ENCODE measurements at regions not wholly inside any gene's neighbourhood (a gene's known extent, or its start where the extent isn't known, plus 50 kb on each side); places are given as distances from the start of the nearest gene placed in this dataset.
"Not testable (repeated sequence)": the region's sequence is repeated elsewhere in the genome, so short reads cannot be mapped to it uniquely, and the experiment has no call there.

DNA sequence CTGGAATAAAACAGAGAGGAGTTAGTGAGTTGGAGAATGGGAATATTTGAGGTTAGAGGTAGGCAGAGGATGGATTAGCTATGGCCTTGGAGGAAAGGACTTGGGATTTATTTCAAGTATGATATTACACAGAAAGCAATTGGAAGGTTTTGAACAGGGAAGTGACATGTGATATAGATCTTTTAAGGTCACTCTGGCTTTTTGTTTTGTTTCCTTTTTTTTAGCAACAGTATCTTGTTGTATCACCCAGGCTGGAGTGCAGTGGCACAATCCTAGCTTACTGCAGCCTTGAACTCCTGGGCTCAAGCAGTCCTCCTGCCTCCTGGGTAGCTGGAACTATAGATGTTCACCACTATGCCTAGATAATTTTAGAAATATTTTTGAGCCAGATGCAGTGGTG is 190.3 kb downstream of the UTRN start:
- no peak for DNase-seq (ENCODE audit: low spot score)

DNA sequence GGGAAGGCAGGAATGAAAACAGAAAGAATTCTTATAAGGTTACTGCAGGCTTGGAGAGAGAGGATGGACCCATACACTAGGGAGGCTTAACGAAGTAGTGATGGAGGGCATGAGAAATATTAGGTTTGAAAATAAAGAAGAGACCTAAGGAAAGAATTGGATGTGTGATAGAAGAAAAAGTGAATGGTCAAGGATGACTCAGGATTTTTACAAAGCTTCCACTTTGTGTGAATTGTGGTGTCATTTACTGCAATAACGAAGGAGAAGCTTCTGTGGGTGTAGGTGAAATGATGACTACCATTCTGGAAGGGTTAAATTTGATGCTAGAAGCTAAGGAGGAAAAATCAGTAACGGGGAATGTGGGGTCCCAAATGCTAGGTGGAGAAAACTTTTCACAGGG is 191.2 kb downstream of the UTRN start:
- no peak for DNase-seq (ENCODE audit: low spot score)

DNA sequence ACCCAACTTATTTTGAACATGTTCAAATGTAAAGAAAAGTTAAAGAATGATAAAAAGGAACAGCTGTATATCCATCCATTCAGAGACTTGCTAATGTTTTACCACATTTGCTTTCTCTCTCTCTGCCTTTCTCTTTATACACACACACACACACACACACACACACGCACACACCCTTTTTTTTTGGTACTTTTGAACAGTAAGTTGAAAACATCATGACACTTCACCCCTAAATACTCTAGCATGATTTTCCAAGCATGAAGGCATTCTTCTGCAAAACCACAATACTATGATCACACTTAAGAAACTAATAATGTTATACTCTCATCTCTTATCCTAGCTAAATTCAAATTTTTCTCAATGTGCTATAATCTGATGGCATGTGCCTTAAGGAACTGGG is 192.3 kb downstream of the UTRN start:
- no peak for DNase-seq (ENCODE audit: low spot score)

DNA sequence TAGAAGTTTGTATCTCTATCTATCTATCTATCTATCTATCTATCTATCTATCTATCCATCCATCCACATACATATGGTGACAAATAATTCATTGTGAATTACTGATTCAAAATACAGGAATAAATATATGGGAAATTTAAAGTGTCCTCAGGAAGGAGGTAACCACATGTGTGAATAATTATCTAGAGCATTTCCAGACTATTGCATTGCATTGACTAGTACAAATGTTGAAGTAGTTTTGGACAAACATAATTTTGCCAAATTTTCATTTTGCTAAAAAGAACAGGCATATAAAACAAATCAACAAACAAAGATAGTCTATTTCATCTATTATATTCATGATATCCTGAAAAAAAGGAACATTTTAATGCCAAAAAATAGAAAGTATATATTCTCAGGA is 192.7 kb downstream of the UTRN start:
- no peak for DNase-seq (ENCODE audit: low spot score)

DNA sequence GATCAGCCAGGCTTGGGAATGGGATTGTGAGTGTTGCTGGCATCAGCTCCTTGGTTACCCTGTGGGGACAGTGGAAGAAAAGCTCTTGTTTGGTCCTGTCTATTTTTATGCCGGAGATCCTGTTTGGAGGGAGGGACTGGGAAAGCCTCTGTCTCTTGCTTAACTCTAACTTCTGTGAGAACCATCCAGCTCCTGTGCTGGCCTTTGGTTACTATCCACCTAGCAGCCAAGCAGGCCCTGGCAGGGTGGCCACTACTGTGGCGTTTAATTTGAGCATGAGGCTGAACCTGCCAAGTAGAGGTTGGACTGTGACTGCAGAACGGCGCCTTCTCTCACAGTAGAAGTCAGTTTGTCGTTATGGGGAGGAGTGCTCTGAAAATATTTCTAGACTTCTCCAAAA is 193.3 kb downstream of the UTRN start:
- no peak for DNase-seq (ENCODE audit: low spot score)

DNA sequence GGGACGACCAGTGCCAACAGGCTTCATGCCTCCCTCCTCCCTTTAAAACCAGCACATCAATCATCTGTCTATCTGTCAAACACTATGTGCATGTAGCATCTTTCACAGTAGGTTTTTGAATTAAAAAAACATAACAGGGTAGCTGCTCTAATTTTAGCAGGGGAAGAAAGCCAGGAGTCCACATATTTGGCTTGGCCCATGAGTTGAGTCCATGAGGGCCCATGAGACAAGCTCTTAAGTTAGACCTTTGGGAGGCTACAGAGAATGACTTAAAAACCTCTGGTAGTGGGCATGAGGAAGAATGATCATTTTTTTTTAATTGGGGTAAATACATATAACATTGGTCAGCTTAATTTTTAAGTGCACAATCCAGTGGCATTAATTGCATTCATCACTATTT is 194.9 kb downstream of the UTRN start:
- no peak for DNase-seq (ENCODE audit: low spot score)

DNA sequence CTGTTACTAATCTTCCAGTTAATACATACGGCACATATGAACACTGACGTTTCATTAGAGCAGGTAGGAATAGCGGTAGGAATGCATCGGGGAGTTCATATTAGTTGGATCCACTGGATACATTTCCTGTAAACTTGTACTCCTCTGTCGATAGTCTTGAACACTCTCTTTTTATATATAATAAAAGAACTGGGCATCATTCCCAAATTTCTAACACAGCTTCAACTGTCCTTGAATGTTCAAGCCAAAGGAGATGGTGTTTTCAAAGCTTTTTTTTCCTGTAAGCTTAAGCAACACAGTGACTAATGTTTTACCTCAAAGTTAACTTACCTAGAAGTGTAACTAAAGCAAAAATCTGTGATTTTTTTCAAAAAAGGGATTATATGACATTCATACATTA is 195.3 kb downstream of the UTRN start:
- DNase-seq (ENCODE audit: low spot score) = no peak

DNA sequence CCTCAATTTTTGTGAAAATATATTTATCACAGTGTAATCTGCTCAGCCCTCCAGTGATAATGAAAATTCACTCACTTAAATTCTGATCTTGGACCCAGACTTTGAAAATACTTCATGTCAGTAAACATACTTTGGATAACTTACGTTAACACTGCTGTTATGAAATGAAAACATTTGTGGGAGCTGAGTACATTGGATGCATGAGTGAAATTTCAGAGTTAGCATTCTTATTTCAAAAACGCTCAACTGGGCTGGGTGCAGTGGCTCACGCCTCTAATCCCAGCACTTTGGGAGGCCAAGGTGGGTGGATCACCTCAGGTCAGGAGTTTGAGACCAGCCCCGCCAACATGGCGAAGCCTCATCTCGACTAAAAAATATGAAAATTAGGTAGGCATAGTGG is 196.4 kb downstream of the UTRN start:
- no peak for DNase-seq (ENCODE audit: low spot score)

DNA sequence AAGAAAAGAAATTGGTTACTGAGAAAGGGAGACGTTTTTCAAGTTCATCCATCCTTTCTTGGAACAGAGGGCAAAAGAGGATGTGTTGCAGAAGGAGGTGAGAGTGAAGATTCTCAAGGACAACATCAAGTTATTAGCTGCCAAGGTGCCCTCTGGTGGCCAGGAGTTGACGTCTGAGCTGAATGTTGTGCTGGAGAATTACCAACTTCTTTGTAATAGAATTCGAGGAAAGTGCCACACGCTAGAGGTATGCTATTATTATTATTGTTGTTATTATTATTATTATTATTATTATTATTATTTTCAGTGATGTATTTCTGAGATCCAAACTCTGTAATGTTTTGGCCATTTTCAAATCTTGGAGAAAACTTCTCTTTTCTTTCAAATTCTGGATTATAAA is 197.0 kb downstream of the UTRN start:
- peak; percentile 50 for DNase-seq (ENCODE audit: low spot score)

DNA sequence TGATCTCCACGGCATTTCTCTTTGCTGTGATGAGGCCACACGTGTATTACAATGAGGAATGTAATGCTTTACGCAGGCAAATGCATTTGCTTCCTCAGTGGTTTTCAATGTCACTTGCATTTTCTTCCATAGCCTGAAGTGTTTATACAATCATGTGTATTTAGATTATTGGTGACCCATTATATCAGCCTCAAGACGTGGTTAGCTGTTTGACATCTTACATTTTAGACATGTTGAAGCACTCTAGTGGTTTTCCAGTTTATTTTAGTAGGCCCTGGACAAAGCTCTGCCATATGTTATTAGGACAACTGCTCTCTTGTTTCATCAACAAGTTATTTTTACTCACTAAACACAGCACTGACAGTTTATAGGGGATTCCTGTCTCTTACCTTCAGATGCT is 200.4 kb downstream of the UTRN start:
- no peak for DNase-seq (ENCODE audit: low spot score)

DNA sequence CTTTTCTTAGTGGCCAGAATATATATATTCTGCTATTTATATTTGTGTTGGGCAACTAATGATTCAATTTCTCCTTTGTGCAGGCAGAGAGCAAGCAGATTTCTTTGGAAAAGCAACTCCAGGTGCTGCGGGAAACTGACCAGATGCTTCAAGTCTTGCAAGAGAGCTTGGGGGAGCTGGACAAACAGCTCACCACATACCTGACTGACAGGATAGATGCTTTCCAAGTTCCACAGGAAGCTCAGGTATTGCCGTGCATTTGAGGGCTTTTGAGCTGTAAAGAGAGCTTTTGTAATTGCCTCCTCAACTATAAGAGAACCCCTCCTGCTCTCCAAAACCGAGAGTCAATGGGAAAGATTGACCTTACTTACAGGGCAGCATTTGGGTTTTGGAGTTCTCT is 203.5 kb downstream of the UTRN start:
- no peak for DNase-seq (ENCODE audit: low spot score)

DNA sequence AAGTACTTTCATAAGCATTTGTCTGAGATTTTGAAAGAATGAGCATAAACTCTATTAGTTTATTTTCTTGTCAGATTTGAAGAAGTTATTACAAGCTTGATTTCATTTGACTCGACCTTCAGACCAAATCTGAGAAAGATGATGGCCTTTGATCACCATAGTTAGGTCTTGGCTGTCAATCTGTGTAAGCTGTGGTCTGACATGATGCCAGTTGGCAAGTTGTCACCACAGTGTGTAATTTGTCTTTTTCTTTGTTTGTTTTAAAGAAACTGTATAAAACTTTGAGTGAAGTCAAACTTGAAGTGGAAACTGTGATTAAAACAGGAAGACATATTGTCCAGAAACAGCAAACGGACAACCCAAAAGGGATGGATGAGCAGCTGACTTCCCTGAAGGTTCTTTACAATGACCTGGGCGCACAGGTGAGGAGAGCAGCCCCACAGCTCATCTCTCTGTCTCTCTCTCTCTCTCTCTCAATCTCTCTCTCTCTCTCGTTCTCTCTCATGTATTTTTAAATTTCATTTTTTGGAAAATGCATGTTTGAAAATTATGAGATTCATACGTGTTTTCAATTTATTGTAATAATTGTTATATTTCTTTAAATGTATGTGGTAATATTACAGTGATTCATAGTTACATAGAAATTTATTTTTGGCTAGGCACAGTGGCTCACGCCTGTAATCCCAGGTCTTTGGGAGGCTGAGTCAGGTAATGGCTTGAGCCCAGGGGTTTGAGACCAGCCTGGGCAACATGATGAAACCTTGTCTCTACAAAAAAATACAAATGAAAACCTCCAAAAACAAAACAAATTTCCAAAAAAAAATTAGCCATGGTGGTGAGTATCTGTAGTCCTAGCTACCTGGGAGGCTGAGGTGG is 208.1 kb downstream of the UTRN start:
- DNase-seq (ENCODE audit: low spot score) = no peak

DNA sequence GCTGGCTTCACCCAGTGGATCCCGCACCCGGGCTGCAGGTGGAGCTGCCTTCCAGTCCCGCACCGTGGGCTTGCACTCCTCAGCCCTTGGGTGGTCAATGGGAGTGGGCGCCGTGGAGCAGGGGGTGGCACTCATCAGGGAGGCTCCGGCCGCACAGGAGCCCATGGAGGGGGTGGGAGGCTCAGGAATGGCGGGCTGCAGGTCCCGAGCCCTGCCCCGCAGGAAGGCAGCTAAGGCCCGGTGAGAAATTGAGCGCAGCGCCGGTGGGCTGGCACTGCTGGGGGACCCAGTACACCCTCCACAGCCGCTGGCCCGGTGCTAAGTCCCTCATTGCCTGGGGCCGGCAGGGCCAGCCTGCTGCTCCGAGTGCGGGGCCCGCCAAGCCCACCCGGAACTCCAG is 209.9 kb downstream of the UTRN start:
- DNase-seq (ENCODE audit: low spot score) = not testable (repeated sequence)

DNA sequence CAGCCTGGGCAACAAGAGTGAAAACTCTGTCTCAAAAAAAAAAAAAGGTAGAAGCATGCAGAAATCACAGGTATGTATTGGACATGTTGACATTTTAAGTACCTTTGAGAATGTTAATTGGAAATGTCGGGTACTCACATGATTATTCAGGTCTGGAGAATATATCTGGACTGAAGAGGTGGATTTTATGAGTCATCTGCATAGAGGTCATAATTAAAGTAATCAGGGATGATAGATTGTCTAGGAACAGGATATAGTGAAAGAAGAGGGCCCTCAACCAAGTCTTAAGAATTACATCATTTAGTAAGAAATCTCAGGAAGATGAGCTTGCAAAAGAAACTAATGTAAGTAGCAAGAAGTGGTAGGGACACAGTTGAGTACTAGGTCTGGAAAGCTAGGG is 212.5 kb downstream of the UTRN start:
- DNase-seq (ENCODE audit: low spot score) = no peak

DNA sequence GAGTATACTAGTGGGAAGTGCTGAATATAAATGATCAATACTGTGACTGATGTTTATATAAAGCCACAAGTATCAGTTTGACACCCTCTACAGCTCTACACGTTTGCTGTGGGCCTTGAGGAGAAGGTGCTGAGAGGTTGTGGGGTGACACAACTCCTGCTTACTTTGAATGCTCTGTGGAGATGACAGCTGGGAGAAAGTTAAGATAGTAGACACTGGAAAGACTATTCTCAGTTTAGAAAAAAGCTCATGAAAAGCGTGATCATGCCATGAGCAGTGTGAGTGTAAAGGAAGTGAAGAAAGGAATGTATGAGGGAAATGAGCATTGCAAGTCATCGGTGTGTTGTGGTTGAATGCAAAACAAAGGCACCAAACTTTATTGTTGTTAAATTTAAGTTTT is 215.8 kb downstream of the UTRN start:
- DNase-seq (ENCODE audit: low spot score) = no peak

DNA sequence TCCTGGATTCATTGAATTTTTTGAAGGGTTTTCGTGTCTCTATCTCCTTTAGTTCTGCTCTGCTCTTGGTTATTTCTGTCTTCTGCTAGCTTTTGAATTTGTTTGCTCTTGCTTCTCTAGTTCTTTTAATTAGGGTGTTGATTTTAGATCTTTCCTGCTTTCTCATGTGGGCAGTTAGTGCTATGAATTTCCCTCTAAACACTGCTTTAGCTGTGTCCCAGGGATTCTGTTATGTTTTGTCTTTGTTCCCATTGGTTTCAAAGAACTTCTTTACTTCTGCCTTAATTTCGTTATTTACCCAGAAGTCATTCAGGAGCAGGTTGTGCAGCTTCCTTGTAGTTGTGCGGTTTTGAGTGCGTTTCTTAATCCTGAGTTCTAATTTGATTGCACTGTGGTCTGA is 220.1 kb downstream of the UTRN start:
- DNase-seq (ENCODE audit: low spot score) = not testable (repeated sequence)

DNA sequence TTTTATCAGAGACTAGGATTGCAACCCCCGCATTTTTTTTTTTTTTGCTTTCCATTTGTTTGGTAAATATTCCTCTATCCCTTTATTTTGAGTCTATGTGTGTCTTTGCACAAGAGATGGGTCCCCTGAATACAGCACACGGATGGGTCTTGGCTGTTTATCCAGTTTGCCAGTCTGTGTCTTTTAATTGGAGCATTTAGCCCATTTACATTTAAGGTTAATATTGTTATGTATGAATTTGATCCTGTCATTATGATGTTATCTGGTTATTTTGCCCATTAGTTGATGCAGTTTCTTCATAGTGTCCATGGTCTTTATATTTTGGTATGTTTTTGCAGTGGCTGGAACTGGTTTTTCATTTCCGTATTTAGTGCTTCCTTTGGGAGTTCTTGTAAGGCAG is 220.9 kb downstream of the UTRN start:
- DNase-seq (ENCODE audit: low spot score) = not testable (repeated sequence)

DNA sequence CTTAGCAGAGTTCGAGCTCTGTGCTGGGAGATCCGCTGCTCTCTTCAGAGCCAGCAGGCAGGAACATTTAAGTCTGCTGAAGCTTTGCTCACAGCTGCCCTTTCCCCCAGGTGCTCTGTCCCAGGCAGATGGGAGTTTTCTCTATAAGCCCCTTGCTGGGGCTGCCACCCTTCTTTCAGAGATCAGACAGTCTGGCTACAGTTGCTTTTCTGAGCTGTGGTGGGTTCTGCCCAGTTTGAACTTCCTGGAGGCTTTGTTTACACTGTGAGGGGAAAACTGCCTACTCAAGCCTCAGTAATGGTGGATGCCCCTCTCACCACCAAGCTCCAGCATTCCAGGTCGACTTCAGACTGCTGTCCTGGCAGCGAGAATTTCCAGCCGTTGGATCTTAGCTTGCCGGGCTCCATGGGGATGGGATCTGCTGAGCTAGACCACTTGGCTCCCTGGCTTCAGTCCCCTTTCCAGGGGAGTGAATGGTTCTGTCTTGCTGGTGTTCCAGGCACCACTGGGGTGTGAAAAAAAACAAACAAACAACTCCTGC is 222.7 kb downstream of the UTRN start:
- DNase-seq (ENCODE audit: low spot score) = not testable (repeated sequence)

DNA sequence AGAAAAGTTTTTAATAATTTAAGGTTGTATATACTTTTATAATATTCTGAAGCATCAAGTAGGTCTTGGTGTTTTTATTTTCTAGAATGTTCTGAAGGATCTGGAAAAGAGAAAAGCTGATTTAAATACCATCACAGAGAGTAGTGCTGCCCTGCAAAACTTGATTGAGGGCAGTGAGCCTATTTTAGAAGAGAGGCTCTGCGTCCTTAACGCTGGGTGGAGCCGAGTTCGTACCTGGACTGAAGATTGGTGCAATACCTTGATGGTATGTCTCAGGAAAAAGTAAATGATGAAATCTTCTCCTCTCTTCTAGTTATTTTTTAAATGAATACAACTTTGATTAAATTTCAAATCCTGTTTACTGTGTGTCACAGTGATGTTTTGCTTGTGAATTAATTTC is 225.7 kb downstream of the UTRN start:
- no peak for DNase-seq (ENCODE audit: low spot score)

DNA sequence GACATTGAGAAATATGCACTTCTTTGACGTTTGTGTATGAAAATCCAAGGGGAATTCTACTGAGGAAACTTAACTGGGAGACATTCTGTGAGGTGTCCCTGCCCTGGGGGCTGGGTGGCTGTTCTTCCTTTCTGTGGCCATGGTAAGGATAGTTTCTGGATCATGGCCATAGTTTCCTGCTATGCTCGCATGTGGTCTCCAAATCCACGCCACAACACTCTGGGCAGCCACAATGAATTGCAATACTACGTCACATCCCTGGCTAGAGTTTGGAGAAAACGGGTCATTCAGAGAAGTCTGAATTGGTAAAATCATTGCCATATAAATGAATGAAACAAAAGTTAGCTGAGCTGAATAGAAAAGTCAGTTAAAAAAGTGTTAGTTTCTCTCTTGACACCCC is 230.6 kb downstream of the UTRN start:
- DNase-seq (ENCODE audit: low spot score) = no peak

DNA sequence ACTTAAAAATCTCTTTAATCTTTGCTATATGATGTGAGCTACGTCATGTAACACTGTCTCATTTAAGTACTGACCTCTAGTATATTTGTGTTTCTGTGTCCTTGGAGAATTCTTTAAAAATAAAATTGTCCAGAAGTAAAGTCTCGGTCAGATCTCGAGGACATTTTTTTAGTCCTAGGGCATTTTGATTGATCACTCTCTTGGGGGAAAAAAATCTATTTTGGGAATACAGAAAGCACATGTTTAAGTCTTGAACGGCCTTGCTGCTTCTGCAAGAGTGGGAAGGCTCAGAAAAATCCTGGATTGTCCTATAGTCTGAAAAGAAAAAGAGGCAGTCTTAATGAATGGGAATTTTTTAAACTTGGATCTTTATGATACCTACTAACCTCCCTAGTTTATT is 234.3 kb downstream of the UTRN start:
- no peak for DNase-seq (ENCODE audit: low spot score)

DNA sequence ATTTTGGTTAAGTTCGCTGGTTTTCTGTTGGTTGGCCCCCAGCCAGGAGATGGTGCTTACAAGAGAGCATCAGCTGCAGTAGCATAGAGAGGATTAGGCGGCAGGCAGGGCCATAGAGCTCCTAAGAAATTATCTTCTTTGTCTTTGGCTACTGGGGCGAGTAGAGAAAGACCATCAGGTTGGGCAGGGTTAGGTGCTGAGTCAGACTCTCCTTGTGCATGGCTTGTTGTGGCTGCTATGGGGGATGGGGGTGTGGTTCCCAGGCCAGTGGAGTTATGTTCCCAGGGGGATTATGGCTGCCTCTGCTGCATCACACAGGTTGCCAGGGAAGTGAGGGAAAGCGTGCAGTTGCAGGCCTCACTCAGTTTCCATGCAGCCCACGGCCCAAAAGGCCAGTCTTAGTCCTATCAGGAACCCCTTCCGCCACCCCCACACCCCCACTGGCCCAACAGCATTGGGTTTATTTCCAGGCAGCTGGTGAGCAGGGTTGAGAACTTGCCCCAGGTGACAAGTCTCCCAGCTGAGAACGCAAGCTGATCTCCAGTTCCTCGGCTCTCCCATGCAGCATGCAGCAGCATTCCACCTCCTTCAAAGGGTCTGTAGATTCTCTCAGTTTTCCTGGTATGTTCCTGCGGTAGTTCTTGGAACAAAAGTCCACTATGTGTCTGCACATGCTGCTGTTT is 243.7 kb downstream of the UTRN start:
- peak; percentile 34 for DNase-seq (ENCODE audit: low spot score)

DNA sequence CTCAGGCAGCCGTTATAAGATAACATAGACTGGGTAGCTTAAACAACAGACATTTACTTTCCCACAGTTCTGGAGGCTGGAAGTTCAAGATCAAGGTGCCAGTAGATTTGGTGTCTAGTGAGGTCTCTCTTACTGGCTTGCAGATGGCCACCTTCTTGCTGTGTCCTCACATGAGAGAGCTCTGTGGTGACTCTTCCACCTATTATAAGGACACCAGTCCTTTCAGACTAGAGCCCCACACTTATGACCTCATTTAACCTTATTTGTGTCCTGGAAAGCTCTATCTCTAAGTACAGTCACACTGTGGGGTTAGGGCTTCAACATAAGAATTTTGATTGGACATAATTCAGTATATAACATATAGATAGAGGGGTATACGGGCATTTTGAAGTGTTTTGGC is 245.0 kb downstream of the UTRN start:
- DNase-seq (ENCODE audit: low spot score) = no peak
